WI38 (cell line): ENCODE measurements at regions not wholly inside any gene's neighbourhood (a gene's known extent, or its start where the extent isn't known, plus 50 kb on each side); places are given as distances from the start of the nearest gene placed in this dataset.

Experiments used
- H3K4me3 ChIP-seq: 2 replicates; pipeline ENCODE4 v1.5.1; 2011; ENCODE audit warnings: low read depth, mild to moderate bottlenecking, control low read depth, low read length
- TF ChIP-seq, protein P1 (sequence below): IDR thresholded peaks from 2 replicates; pipeline ENCODE4 v1.5.1; 2012; ENCODE audit warnings: low read depth, mild to moderate bottlenecking, control low read depth, low read length

DNA sequence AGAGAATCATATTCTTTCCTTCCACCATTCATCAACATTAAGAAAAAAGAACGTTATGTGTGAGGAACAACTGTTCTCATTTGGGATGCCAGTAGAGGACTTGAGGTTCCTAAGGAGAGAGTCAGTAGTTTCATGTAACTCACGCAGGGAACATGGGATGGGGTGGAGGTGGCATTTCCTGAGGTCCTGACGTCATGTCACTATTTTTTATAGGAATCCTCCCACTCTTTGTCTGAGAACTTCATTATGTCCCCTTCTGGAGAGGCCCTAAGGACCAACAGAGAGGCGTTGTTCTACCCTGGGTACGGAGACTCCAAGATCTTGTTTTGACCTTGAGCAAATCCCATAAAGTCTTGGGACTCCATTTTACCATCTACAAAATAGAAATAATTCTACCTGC lies 211.7 kb upstream of the SOX9 start:
- TF ChIP-seq, protein P1, sequence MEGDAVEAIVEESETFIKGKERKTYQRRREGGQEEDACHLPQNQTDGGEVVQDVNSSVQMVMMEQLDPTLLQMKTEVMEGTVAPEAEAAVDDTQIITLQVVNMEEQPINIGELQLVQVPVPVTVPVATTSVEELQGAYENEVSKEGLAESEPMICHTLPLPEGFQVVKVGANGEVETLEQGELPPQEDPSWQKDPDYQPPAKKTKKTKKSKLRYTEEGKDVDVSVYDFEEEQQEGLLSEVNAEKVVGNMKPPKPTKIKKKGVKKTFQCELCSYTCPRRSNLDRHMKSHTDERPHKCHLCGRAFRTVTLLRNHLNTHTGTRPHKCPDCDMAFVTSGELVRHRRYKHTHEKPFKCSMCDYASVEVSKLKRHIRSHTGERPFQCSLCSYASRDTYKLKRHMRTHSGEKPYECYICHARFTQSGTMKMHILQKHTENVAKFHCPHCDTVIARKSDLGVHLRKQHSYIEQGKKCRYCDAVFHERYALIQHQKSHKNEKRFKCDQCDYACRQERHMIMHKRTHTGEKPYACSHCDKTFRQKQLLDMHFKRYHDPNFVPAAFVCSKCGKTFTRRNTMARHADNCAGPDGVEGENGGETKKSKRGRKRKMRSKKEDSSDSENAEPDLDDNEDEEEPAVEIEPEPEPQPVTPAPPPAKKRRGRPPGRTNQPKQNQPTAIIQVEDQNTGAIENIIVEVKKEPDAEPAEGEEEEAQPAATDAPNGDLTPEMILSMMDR = no peak
- no peak overlapping the region for H3K4me3 ChIP-seq

DNA sequence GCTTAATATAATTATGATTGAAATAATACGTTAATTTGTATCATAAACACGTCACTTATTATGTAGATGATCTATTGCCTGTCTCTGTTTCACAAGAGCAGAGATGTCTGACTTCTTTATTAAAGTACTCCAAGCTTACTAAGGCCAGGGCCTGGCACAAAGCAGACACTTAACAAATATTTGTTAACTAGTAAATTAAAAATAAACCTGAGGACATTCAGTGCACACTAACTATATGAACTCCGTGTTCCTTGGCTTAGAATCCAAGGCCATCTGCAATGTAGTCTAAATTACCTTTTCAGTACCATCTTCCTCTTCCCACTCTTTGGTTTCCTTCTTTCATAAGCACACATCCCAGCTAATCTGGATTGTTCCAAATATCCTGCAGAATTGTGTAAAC lies 210.8 kb upstream of the SOX9 start:
- TF ChIP-seq, protein P1 = no peak
- no peak overlapping the region for H3K4me3 ChIP-seq

- H3K4me3 ChIP-seq = no peak overlapping the region
- TF ChIP-seq, protein P1 = no peak
Observed at GRCh38 chr17:71914042-71914441, 206.8 kb upstream of the SOX9 start.

DNA sequence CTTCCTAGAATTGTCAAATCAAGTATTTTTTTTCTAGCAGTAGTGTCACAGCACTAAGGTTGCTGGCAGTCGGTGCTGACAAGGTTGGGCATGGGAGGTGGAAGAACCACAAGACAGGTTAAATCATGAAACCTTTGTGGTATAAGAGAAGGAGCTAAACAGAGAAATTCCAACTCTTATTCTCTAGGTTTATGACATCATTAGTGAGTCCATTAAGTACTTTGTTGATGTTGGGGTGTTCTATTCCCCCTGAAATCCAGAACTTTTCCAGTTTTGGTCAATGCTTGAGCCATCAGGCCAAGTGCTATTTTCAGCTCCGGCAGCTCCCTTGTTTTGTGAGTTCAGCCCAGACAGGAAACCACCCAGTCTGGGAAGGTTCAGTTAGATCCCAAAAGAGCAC lies 206.0 kb upstream of the SOX9 start:
- TF ChIP-seq, protein P1 = no peak
- no peak overlapping the region for H3K4me3 ChIP-seq

GRCh38 chr17:71917715-71918114 lies 203.1 kb upstream of the SOX9 start:
- H3K4me3 ChIP-seq = no peak overlapping the region
- TF ChIP-seq, protein P1 = no peak

DNA sequence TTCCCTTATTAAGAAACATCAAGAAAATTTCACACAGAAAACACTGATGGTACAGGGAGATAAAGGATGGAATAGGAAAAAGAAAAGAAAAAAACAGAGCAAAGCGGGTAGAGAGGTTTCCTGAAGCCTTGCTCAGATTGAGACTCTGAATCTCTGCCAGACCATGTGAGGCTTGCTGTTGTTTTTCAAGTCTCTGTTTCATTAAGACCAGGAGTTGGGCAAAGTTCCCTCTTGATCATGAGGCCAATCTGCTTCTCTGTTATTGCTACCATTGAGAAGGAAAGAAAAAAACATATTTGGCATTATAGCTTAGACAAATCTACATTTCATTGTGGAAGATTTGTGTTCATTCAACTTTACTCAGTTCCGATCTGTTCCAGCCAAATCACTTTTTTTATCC lies 201.6 kb upstream of the SOX9 start:
- TF ChIP-seq, protein P1 = no peak
- no peak overlapping the region for H3K4me3 ChIP-seq

- no peak overlapping the region for H3K4me3 ChIP-seq
- TF ChIP-seq, protein P1 = no peak
Observed at GRCh38 chr17:71919896-71920295, 200.9 kb upstream of the SOX9 start.
